ENCODE measurements at regions not wholly inside any gene's neighbourhood (a gene's known extent, or its start where the extent isn't known, plus 50 kb on each side); places are given as distances from the start of the nearest gene placed in this dataset.

DNA sequence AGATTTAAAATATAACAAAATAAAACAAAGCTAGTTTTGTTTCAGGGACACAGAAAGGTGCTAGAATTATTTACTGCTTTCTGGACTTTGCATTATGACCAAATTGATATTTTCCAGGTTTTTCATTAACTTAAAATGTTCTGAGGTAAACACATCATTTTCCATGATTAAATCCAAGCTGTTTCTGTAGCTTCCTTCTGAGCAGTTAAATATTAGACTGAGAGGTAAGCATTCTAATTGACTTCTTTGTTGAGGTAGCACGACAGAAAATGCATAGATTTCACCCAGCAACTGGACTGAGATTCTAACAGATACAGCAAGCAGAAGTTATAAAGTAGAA is 98.3 kb downstream of the BMP4 start:
- Histone ChIP-seq H3K36me3 (no peaks in the 10 kb centered on the region), H3K27ac (no peak overlapping the region), H3K4me3 (no peak overlapping the region), H3K9me3 (no peaks in the 10 kb centered on the region), H3K27me3 (no peaks in the 10 kb centered on the region), H3K4me1 (no peaks in the 10 kb centered on the region)
- DNase-seq: no peak
- TF ChIP-seq, protein P1, sequence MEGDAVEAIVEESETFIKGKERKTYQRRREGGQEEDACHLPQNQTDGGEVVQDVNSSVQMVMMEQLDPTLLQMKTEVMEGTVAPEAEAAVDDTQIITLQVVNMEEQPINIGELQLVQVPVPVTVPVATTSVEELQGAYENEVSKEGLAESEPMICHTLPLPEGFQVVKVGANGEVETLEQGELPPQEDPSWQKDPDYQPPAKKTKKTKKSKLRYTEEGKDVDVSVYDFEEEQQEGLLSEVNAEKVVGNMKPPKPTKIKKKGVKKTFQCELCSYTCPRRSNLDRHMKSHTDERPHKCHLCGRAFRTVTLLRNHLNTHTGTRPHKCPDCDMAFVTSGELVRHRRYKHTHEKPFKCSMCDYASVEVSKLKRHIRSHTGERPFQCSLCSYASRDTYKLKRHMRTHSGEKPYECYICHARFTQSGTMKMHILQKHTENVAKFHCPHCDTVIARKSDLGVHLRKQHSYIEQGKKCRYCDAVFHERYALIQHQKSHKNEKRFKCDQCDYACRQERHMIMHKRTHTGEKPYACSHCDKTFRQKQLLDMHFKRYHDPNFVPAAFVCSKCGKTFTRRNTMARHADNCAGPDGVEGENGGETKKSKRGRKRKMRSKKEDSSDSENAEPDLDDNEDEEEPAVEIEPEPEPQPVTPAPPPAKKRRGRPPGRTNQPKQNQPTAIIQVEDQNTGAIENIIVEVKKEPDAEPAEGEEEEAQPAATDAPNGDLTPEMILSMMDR (IDR thresholded peaks at IDR 0.05): no peak
- TF ChIP-seq POLR2A (IDR thresholded peaks at IDR 0.05): no peak

DNA sequence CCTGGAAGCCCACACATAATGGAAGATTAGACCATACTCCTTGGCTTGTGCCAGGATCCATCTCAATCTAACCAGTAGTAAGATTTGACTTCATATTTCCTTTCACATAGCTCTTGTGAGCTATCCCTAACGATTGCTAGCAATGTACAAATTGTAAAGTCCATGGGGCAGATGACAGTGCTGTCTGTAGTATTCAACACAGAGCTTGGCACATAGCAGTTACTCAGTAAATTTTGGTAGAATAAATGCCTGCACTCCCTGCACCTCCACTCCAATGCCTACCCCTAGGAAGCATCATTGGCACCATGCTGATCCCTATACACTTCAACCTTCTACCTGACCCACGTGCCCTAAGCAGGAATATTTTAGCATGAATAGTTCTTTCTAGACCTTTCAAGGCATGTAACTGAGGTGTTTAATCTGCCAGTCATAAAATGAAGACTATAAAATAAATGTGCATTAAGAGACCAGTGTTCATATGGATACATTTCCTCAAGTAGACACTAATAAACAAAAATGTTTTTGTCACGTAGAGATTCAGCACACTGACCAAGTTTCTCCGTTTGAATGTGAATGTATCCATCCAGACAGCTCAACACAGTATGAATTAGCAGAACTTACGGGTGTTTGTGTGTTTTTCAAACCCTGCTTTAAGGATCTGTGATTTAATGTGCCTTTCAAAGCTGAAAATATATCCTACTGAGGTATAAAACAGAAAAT is 98.8 kb downstream of the BMP4 start:
- no peak for TF ChIP-seq POLR2A (IDR thresholded peaks at IDR 0.05)
- TF ChIP-seq, protein P1 (IDR thresholded peaks at IDR 0.05): no peak
- Histone ChIP-seq H3K27ac (no peak overlapping the region), H3K9me3 (no peaks in the 10 kb centered on the region), H3K4me3 (no peak overlapping the region), H3K4me1 (no peaks in the 10 kb centered on the region), H3K27me3 (no peaks in the 10 kb centered on the region), H3K36me3 (no peaks in the 10 kb centered on the region)
- DNase-seq: no peak

DNA sequence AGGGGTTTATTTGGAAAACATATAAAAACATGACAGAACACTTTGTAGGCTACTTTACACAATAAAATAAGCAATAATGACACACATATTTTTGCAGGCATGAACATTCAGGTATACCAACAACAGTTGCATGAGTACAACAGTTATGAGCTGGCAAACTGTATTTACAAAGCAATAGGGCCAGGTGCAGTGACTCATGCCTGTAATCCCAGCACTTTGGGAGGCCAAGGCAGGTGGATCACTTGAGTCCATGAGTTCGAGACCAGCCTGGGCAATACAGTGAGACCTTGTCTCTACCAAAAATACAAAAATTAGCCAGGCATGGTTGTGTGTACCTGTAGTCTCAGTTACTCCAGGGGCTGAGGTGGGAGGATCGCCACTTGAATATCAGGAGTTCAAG is 101.1 kb downstream of the BMP4 start:
- H3K36me3 ChIP-seq: no peaks in the 10 kb centered on the region
- TF ChIP-seq, protein P1 (IDR thresholded peaks at IDR 0.05): no peak
- TF ChIP-seq POLR2A (IDR thresholded peaks at IDR 0.05): no peak
- H3K4me1 ChIP-seq: no peaks in the 10 kb centered on the region
- no peaks in the 10 kb centered on the region for H3K9me3 ChIP-seq
- H3K4me3 ChIP-seq: no peak overlapping the region
- no peak overlapping the region for H3K27ac ChIP-seq
- H3K27me3 ChIP-seq: no peaks in the 10 kb centered on the region
- DNase-seq: no peak

DNA sequence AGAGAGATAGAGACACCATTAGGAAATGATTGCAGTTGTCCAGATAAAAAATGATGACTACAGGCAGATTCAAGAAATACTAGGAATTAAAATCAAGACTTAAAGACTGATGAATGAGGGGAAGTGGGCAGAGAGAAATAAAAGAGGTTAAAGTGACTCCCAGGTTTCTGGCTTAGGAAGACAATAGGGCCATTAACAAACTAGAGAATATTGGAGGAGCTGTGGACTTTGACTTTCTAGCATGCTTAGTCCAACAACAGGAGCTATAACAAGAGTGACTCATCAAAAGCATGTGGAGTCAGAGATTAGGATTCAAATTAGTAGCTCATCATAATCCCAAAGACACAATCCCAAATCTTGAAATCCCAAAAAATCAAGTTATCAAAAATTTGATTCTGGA is 101.5 kb downstream of the BMP4 start:
- H3K36me3 ChIP-seq: no peaks in the 10 kb centered on the region
- no peaks in the 10 kb centered on the region for H3K4me1 ChIP-seq
- H3K27me3 ChIP-seq: no peaks in the 10 kb centered on the region
- DNase-seq: no peak
- no peak overlapping the region for H3K27ac ChIP-seq
- no peaks in the 10 kb centered on the region for H3K9me3 ChIP-seq
- H3K4me3 ChIP-seq: no peak overlapping the region
- TF ChIP-seq, protein P1 (IDR thresholded peaks at IDR 0.05): no peak
- TF ChIP-seq POLR2A (IDR thresholded peaks at IDR 0.05): no peak

DNA sequence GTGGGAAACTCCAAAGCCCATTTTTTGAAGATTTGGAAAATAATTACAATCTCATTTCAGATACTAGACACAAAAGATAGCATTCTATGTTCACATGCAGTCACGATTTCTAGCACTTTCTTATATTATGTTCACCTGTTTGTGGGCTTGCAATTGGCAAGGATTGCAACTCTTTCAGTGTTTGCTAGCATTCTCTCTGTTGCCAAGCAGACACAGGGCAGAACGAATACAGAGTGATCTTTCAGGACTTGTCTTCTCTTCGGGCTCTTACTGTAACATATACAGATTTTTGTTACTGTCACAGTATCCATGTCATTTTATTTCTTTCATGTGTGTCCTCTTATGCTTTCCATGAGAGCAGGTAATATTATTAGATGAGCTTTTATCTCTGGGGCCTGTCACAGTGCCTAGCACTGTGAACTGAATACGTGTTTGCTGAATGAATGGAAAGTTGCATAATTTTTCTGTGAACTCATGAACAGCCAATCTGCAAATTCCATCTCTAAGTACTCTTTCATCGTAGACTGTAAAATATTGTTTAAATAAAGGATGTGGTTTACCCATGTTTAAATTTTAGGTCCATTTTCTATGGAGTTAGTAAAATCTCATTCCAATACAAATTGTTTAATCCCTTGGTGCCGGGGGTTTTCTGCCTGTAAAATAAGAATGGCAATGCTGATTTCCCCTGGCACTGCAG is 105.1 kb downstream of the BMP4 start:
- no peaks in the 10 kb centered on the region for H3K9me3 ChIP-seq
- H3K4me1 ChIP-seq: no peaks in the 10 kb centered on the region
- no peak for TF ChIP-seq POLR2A (IDR thresholded peaks at IDR 0.05)
- TF ChIP-seq, protein P1 (IDR thresholded peaks at IDR 0.05): no peak
- no peaks in the 10 kb centered on the region for H3K27me3 ChIP-seq
- no peaks in the 10 kb centered on the region for H3K36me3 ChIP-seq
- H3K27ac ChIP-seq: no peak overlapping the region
- no peak overlapping the region for H3K4me3 ChIP-seq
- DNase-seq: no peak
